ENCODE measurements at regions not wholly inside any gene's neighbourhood (a gene's known extent, or its start where the extent isn't known, plus 50 kb on each side); places are given as distances from the start of the nearest gene placed in this dataset.

DNA sequence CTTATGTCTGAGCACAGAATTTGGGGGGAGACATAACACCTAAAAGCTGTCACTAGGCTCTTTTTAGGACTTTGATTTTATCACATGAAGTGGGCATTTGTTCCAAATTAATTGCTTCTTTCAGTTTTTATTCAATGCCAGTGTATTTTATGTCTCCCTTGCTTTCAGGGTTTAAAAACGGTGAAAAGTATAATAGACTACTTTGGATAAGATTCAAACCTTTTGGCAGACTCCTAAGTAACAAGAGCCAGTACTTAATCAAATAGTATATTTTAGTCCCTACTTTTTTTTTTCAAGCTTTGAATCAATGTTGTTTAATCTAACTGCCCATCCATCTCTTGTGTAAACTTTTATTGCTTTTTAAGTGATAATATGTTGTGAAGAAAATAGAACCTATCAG is 847.2 kb upstream of the DPPA4 start:
- TF ChIP-seq ZNF274 (IDR thresholded peaks at IDR 0.05; ENCODE audit: low read depth, low read length) (no peak), YY1 (IDR thresholded peaks at IDR 0.05; ENCODE audit: insufficient read depth, insufficient read length) (no peak), SUZ12 (IDR thresholded peaks at IDR 0.05; ENCODE audit: extremely low read depth, insufficient read depth, insufficient read length) (no peak)

Measured in NT2/D1 (cell line).